Esophagus muscularis mucosa (tissue), 4 donors: ENCODE measurements at regions not wholly inside any gene's neighbourhood (a gene's known extent, or its start where the extent isn't known, plus 50 kb on each side); places are given as distances from the start of the nearest gene placed in this dataset.

Experiments used
- CTCF ChIP-seq, 3 experiments: fragments of 200-600 bp in 2 of 3; fragments of 450-650 bp in 1 of 3; sonication (generic) in 2 of 3; IDR thresholded peaks; one replicate each; pipeline ENCODE4 v1.5.1; 2017 to 2019; ENCODE audit warnings: antibody characterized with exemption in 3 of 3, mild to moderate bottlenecking in 2 of 3, moderate library complexity in 1 of 3
- EP300 ChIP-seq: sonication (generic); formaldehyde crosslinking; IDR thresholded peaks from one replicate; pipeline ENCODE4 v1.6.1; 2017; ENCODE audit warnings: antibody characterized with exemption
- POLR2A ChIP-seq: fragments of 450-650 bp; IDR thresholded peaks from one replicate; pipeline ENCODE4 v1.6.1; 2017; ENCODE audit warnings: antibody characterized with exemption, moderate library complexity, mild to moderate bottlenecking, low read depth
- POLR2AphosphoS5 ChIP-seq, 2 donors: sonication (generic); formaldehyde crosslinking; IDR thresholded peaks; one replicate each; pipeline ENCODE4 v1.6.1; 2017; ENCODE audit warnings: antibody characterized with exemption in 2 of 2

- no peak for TF ChIP-seq CTCF (IDR thresholded peaks at IDR 0.05)
- TF ChIP-seq POLR2A = no peak
- no peak for TF ChIP-seq POLR2AphosphoS5 (IDR thresholded peaks at IDR 0.05)
- TF ChIP-seq EP300 = no peak
Observed at GRCh38 chr1:112059679-112060078, 70.2 kb upstream of the KCND3 start.
